ENCODE measurements at regions not wholly inside any gene's neighbourhood (a gene's known extent, or its start where the extent isn't known, plus 50 kb on each side); places are given as distances from the start of the nearest gene placed in this dataset.

- Histone ChIP-seq H3K36me3 (no peaks in the 10 kb centered on the region), H3K4me3 (no peak overlapping the region), H3K4me1 (no peaks in the 10 kb centered on the region), H3K9me3 (no peaks in the 10 kb centered on the region), H3K27me3 (no peaks in the 10 kb centered on the region), H3K27ac (no peak overlapping the region)
- intact Hi-C loops (cut with DNase I) = no loop called here
- 69 to 84% methylated on average over 5 of the region's 5 CpGs for WGBS, 2 donors
- DNase-seq = no peak
- TF ChIP-seq POLR2AphosphoS5 (IDR thresholded peaks at IDR 0.05) (no peak), CTCF (IDR thresholded peaks at IDR 0.05) (no peak), EP300 (IDR thresholded peaks at IDR 0.05) (no peak)
Observed at GRCh38 chr1:79847700-79848099, 841.2 kb upstream of the ADGRL4 start.

GRCh38 chr1:79845936-79846335, 839.4 kb upstream of the ADGRL4 start:
- H3K4me1 ChIP-seq = no peaks in the 10 kb centered on the region
- no peaks in the 10 kb centered on the region for H3K36me3 ChIP-seq
- whole genome bisulfite sequencing, 2 donors = 89 to 94% methylated on average over 1 of the region's 1 CpG
- TF ChIP-seq POLR2AphosphoS5 (IDR thresholded peaks at IDR 0.05) (no peak), CTCF (IDR thresholded peaks at IDR 0.05) (no peak), POLR2A (IDR thresholded peaks at IDR 0.05) (no peak), EP300 (IDR thresholded peaks at IDR 0.05) (no peak)
- H3K9me3 ChIP-seq = no peaks in the 10 kb centered on the region
- intact Hi-C loops (cut with DNase I) = no loop called here
- H3K27ac ChIP-seq = no peak overlapping the region
- no peak overlapping the region for H3K4me3 ChIP-seq
- DNase-seq = no peak
- no peaks in the 10 kb centered on the region for H3K27me3 ChIP-seq

GRCh38 chr1:79842811-79843210, 836.3 kb upstream of the ADGRL4 start:
- H3K27me3 ChIP-seq = no peaks in the 10 kb centered on the region
- TF ChIP-seq EP300 (IDR thresholded peaks at IDR 0.05) = no peak
- no peak for TF ChIP-seq POLR2AphosphoS5 (IDR thresholded peaks at IDR 0.05)
- no peak for TF ChIP-seq CTCF (IDR thresholded peaks at IDR 0.05)
- TF ChIP-seq POLR2A (IDR thresholded peaks at IDR 0.05) = no peak
- intact Hi-C loops (cut with DNase I) = no loop called here
- no peaks in the 10 kb centered on the region for H3K4me1 ChIP-seq
- DNase-seq = no peak
- H3K27ac ChIP-seq = no peak overlapping the region
- no peaks in the 10 kb centered on the region for H3K36me3 ChIP-seq
- H3K9me3 ChIP-seq = no peaks in the 10 kb centered on the region
- 84 to 85% methylated on average over 4 of the region's 4 CpGs for WGBS, 2 donors
- no peak overlapping the region for H3K4me3 ChIP-seq

GRCh38 chr1:79839882-79840281, 833.4 kb upstream of the ADGRL4 start:
- no peaks in the 10 kb centered on the region for H3K36me3 ChIP-seq
- no peaks in the 10 kb centered on the region for H3K9me3 ChIP-seq
- no peaks in the 10 kb centered on the region for H3K4me1 ChIP-seq
- no peak for DNase-seq
- no peak overlapping the region for H3K27ac ChIP-seq
- no peaks in the 10 kb centered on the region for H3K27me3 ChIP-seq
- intact Hi-C loops (cut with DNase I) = no loop called here
- TF ChIP-seq POLR2A (IDR thresholded peaks at IDR 0.05) = no peak
- no peak for TF ChIP-seq EP300 (IDR thresholded peaks at IDR 0.05)
- no peak for TF ChIP-seq POLR2AphosphoS5 (IDR thresholded peaks at IDR 0.05)
- TF ChIP-seq CTCF (IDR thresholded peaks at IDR 0.05) = no peak
- no peak overlapping the region for H3K4me3 ChIP-seq
- 16 to 59% methylated on average over 1 of the region's 1 CpG for WGBS, 2 donors

- Histone ChIP-seq H3K27ac (no peak overlapping the region), H3K27me3 (no peaks in the 10 kb centered on the region), H3K36me3 (no peaks in the 10 kb centered on the region), H3K4me3 (no peak overlapping the region), H3K9me3 (no peaks in the 10 kb centered on the region), H3K4me1 (no peaks in the 10 kb centered on the region)
- WGBS, 2 donors = 37 to 53% methylated on average over 2 of the region's 2 CpGs
- intact Hi-C loops (cut with DNase I) = no loop called here
- no peak for TF ChIP-seq POLR2AphosphoS5 (IDR thresholded peaks at IDR 0.05)
- TF ChIP-seq CTCF (IDR thresholded peaks at IDR 0.05) = no peak
- no peak for TF ChIP-seq EP300 (IDR thresholded peaks at IDR 0.05)
- TF ChIP-seq POLR2A (IDR thresholded peaks at IDR 0.05) = no peak
- no peak for DNase-seq
Observed at GRCh38 chr1:79827446-79827845, 820.9 kb upstream of the ADGRL4 start.

Data from sigmoid colon (tissue), 6 donors.